IMR-90 (cell line): ENCODE measurements at regions not wholly inside any gene's neighbourhood (a gene's known extent, or its start where the extent isn't known, plus 50 kb on each side); places are given as distances from the start of the nearest gene placed in this dataset.

Experiments used
- ATAC-seq: fragments of 200-7000 bp; cut with Tn5 transposase; 2 replicates; pipeline ENCODE4 v1.9.1; 2020; ENCODE audit warnings: low read depth, mild to moderate bottlenecking, moderate library complexity
- BruUV-seq: library from RNA; stranded (reverse); fragments of 400-500 nt; replicated peaks from 2 replicates; lab custom pipeline; 2021; lab: Mats Ljungman, UMichigan
- CTCF ChIA-PET: fragments of 300-600 bp; formaldehyde crosslinking; extraction: SDS; loops from one replicate; lab custom pipeline; 2021; ENCODE audit warnings: antibody characterized with exemption; lab: Yijun Ruan, JAX
- POLR2A ChIA-PET: fragments of 300-600 bp; sonication (Branson Sonifier 250); formaldehyde crosslinking; loops from one replicate; lab custom pipeline; 2022; ENCODE audit warnings: antibody characterized with exemption; ENCODE audit not compliant: unreplicated experiment; lab: Charles Lee
- DNase-seq: peaks from one replicate; pipeline ENCODE4 v3.0.0; 2013
- H2AFZ ChIP-seq: replicated peaks from 2 replicates; pipeline ENCODE3; 2013; ENCODE audit warnings: low read length, mild to moderate bottlenecking; ENCODE audit not compliant: poor library complexity
- H2AK5ac ChIP-seq: 2 replicates; pipeline ENCODE4 v1.6.1; 2013; ENCODE audit warnings: low read depth, low read length, inconsistent platforms
- H2AK9ac ChIP-seq: replicated peaks from 2 replicates; pipeline ENCODE3; 2013; ENCODE audit warnings: mild to moderate bottlenecking, low read depth, low read length, moderate library complexity; ENCODE audit not compliant: poor library complexity
- H2BK120ac ChIP-seq: 2 replicates; pipeline ENCODE4 v1.6.1; 2013; ENCODE audit warnings: low read depth, low read length, inconsistent platforms
- H2BK15ac ChIP-seq: 3 replicates; pipeline ENCODE4 v1.6.1; 2013; ENCODE audit warnings: low read depth, low read length, inconsistent platforms
- H2BK20ac ChIP-seq: 2 replicates; pipeline ENCODE4 v1.6.1; 2013; ENCODE audit warnings: low read depth, mild to moderate bottlenecking, inconsistent platforms, low read length, moderate library complexity
- H2BK5ac ChIP-seq: 2 replicates; pipeline ENCODE4 v1.6.1; 2013; ENCODE audit warnings: mild to moderate bottlenecking, low read depth, low read length, inconsistent platforms; ENCODE audit not compliant: poor library complexity, severe bottlenecking
- H3K14ac ChIP-seq: replicated peaks from 2 replicates; pipeline ENCODE4 v1.6.1; 2013; ENCODE audit warnings: low read depth, low read length, inconsistent platforms
- H3K18ac ChIP-seq: 2 replicates; pipeline ENCODE4 v1.6.1; 2013; ENCODE audit warnings: low read depth, low read length, control low read depth
- H3K23ac ChIP-seq: 2 replicates; pipeline ENCODE4 v1.6.1; 2013; ENCODE audit warnings: low read depth, low read length, inconsistent platforms
- H3K27ac ChIP-seq: 2 replicates; pipeline ENCODE4 v1.5.1; 2013; ENCODE audit warnings: mild to moderate bottlenecking, control low read depth, low read length; ENCODE audit not compliant: insufficient read depth
- H3K27me3 ChIP-seq: 2 replicates; pipeline ENCODE4 v1.6.1; 2013; ENCODE audit warnings: low read length; ENCODE audit not compliant: control insufficient read depth, insufficient read depth
- H3K36me3 ChIP-seq: 2 replicates; pipeline ENCODE4 v1.6.1; 2013; ENCODE audit warnings: low read length, mixed read lengths; ENCODE audit not compliant: control insufficient read depth, insufficient read depth
- H3K4ac ChIP-seq: 2 replicates; pipeline ENCODE4 v1.6.1; 2013; ENCODE audit warnings: low read depth, low read length, inconsistent platforms
- H3K4me1 ChIP-seq: 2 replicates; pipeline ENCODE4 v1.6.1; 2013; ENCODE audit warnings: low read length, mixed read lengths; ENCODE audit not compliant: control insufficient read depth, insufficient read depth
- H3K4me2 ChIP-seq: 2 replicates; pipeline ENCODE4 v1.6.1; 2013; ENCODE audit warnings: low read depth, mild to moderate bottlenecking, control low read depth, low read length, moderate library complexity
- H3K4me3 ChIP-seq: 2 replicates; pipeline ENCODE4 v1.5.1; 2013; ENCODE audit warnings: low read depth, mild to moderate bottlenecking, control low read depth, low read length, moderate library complexity; ENCODE audit not compliant: insufficient read depth
- H3K56ac ChIP-seq: 2 replicates; pipeline ENCODE4 v1.6.1; 2013; ENCODE audit warnings: low read length, inconsistent platforms; ENCODE audit not compliant: insufficient read depth; ENCODE audit errors: extremely low read depth
- H3K79me1 ChIP-seq, 2 experiments: 2 replicates each; pipeline ENCODE4 v1.6.1; 2013; ENCODE audit warnings: low read length in 2 of 2, inconsistent platforms in 1 of 2, low read depth in 1 of 2
- H3K9ac ChIP-seq: 2 replicates; pipeline ENCODE4 v1.6.1; 2013; ENCODE audit warnings: low read depth, low read length, control low read depth
- H3K9me1 ChIP-seq: 2 replicates; pipeline ENCODE4 v1.6.1; 2013; ENCODE audit warnings: low read length, inconsistent platforms; ENCODE audit not compliant: insufficient read depth
- H3K9me3 ChIP-seq: 2 replicates; pipeline ENCODE4 v1.6.1; 2013; ENCODE audit warnings: low read length; ENCODE audit not compliant: control insufficient read depth, insufficient read depth
- H4K20me1 ChIP-seq: 2 replicates; pipeline ENCODE4 v1.6.1; 2013; ENCODE audit warnings: low read length, inconsistent platforms; ENCODE audit not compliant: insufficient read depth
- H4K5ac ChIP-seq: 2 replicates; pipeline ENCODE4 v1.6.1; 2013; ENCODE audit warnings: mild to moderate bottlenecking, low read depth, low read length, control low read depth
- H4K8ac ChIP-seq, 2 experiments: 2 replicates each; pipeline ENCODE4 v1.6.1; 2013; ENCODE audit warnings: low read depth in 2 of 2, low read length in 2 of 2, control low read depth in 1 of 2, inconsistent platforms in 1 of 2
- H4K91ac ChIP-seq: 2 replicates; pipeline ENCODE4 v1.6.1; 2013; ENCODE audit warnings: low read depth, low read length, inconsistent platforms; ENCODE audit not compliant: insufficient read depth
- FOS ChIP-seq: fragments of 150-350 bp; IDR thresholded peaks from 2 replicates; pipeline ENCODE4 v1.6.1; 2016; ENCODE audit warnings: low read depth, low read length
- NFE2L2 ChIP-seq: fragments of 150-350 bp; IDR thresholded peaks from 2 replicates; pipeline ENCODE4 v1.6.1; 2016; ENCODE audit warnings: low read depth, mild to moderate bottlenecking, low read length
- POLR2A ChIP-seq: IDR thresholded peaks from 2 replicates; pipeline ENCODE4 v1.6.1; 2012; ENCODE audit warnings: mild to moderate bottlenecking, low read depth, low read length
- WGBS, 2 experiments: methylation state at CpG; one replicate each; pipeline versions ENCODE4 v1.1.5 to v1.1.7; 2013; ENCODE audit warnings: missing lambda C conversion rate in 2 of 2; ENCODE audit not compliant: insufficient read length in 1 of 2; ENCODE audit errors: extremely low coverage in 2 of 2; 5-methylcytosine and 5-hydroxymethylcytosine counted together
- dilution Hi-C: fragments of 300-500 bp; cut with HindIII; formaldehyde crosslinking; loops from one replicate; pipeline ENCODE4 v1.14.3; 2018; ENCODE audit warnings: low sequenced_read_pairs; ENCODE audit not compliant: unreplicated experiment
- in situ Hi-C: fragments of 300-500 bp; cut with MboI; formaldehyde crosslinking; loops from 3 replicates; pipeline ENCODE4 v1.14.3; 2019; ENCODE audit warnings: low sequenced_read_pairs, inconsistent platforms, mixed read lengths
- intact Hi-C: fragments of 100-400 bp; cut with micrococcal nuclease; formaldehyde crosslinking; loops from 2 replicates; pipeline ENCODE4 v1.10.0; 2022

GRCh38 chr7:97422046-97422445 is 304.5 kb downstream of the SDHAF3 start:
- Histone ChIP-seq H3K79me1 (no peaks in the 10 kb centered on the region), H2AK5ac (no peak overlapping the region), H2BK20ac (no peak overlapping the region), H3K27me3 (no peaks in the 10 kb centered on the region), H3K14ac (no peak overlapping the region), H3K23ac (no peak overlapping the region), H3K9me1 (no peaks in the 10 kb centered on the region), H4K8ac (no peak overlapping the region), H3K27ac (no peak overlapping the region), H2BK5ac (no peak overlapping the region), H3K36me3 (no peaks in the 10 kb centered on the region), H3K9me3 (peaks cover 9% of the 10 kb centered on the region), H3K4me3 (no peak overlapping the region), H3K4me2 (no peak overlapping the region), H2BK15ac (no peak overlapping the region), H3K9ac (no peak overlapping the region), H2BK120ac (no peak overlapping the region), H3K18ac (no peak overlapping the region), H3K56ac (no peak overlapping the region), H3K4ac (no peak overlapping the region), H2AK9ac (no peak overlapping the region), H3K4me1 (no peaks in the 10 kb centered on the region), H2AFZ (no peak overlapping the region), H4K20me1 (no peaks in the 10 kb centered on the region), H4K91ac (no peak overlapping the region), H4K5ac (no peak overlapping the region)
- WGBS, 2 experiments, result no CpG with 5 or more reads among the region's 1 CpG
- CTCF ChIA-PET, result interaction anchor here (0.6 kb wide), 1 partner anchor 443 kb away, joined by 3 read pairs; no protein-coding TSS in a partner anchor
- TF ChIP-seq POLR2A, result no peak
- TF ChIP-seq NFE2L2, result no peak
- TF ChIP-seq FOS, result no peak
- in situ Hi-C loops (no loop called here), dilution Hi-C loops (no loop called here), intact Hi-C loops (no loop called here)
- no peak for DNase-seq
- no peak for ATAC-seq
- no TSS peak for BruUV-seq
- POLR2A ChIA-PET, result no interaction called here
